ENCODE measurements at regions not wholly inside any gene's neighbourhood (a gene's known extent, or its start where the extent isn't known, plus 50 kb on each side); places are given as distances from the start of the nearest gene placed in this dataset.

DNA sequence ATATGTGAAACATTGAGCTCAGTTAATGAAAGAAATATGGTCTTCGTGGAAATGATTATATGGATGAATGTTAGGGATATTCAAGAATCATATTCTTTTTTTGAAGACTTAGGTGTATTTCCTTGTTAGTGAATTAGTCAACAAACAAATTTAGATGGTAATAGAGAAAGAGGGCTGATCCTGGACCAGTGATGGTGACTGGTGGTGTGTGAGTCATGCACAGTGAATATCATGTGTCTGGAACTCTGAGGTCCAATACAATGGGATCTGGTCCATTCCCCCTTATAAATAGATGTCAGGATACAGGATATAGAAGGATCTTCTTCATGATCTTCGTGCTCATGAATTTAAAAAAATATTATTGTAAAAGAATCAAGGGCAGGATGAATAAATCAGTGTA, 64.4 kb upstream of the RTL1 start:
- ATAC-seq (ENCODE audit: insufficient read depth, low FRiP score), result no peak
- H3K27me3 ChIP-seq (ENCODE audit: control insufficient read depth in 3 of 3, insufficient read depth in 3 of 3, low read length in 2 of 3), result no peaks in the 10 kb centered on the region
- no peak overlapping the region for H3K27ac ChIP-seq (ENCODE audit: low read depth in 1 of 2, low read length in 1 of 2)
- WGBS, 2 donors, result 69 to 89% methylated on average over 2 of the region's 2 CpGs
- TF ChIP-seq, protein P1, sequence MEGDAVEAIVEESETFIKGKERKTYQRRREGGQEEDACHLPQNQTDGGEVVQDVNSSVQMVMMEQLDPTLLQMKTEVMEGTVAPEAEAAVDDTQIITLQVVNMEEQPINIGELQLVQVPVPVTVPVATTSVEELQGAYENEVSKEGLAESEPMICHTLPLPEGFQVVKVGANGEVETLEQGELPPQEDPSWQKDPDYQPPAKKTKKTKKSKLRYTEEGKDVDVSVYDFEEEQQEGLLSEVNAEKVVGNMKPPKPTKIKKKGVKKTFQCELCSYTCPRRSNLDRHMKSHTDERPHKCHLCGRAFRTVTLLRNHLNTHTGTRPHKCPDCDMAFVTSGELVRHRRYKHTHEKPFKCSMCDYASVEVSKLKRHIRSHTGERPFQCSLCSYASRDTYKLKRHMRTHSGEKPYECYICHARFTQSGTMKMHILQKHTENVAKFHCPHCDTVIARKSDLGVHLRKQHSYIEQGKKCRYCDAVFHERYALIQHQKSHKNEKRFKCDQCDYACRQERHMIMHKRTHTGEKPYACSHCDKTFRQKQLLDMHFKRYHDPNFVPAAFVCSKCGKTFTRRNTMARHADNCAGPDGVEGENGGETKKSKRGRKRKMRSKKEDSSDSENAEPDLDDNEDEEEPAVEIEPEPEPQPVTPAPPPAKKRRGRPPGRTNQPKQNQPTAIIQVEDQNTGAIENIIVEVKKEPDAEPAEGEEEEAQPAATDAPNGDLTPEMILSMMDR (IDR thresholded peaks at IDR 0.05; ENCODE audit: control extremely low read depth, extremely low read depth), result no peak
- DNase-seq, result no peak
- H3K9ac ChIP-seq (ENCODE audit: insufficient read depth in 1 of 2, low read length in 2 of 2), result no peak overlapping the region
- H3K36me3 ChIP-seq (ENCODE audit: control insufficient read depth in 4 of 4, insufficient read depth in 4 of 4, low read length in 4 of 4), result peaks cover 0 to 6% (median 0%) of the 10 kb centered on the region in 4 donors
- no peak overlapping the region for H3K4me3 ChIP-seq
- no peaks in the 10 kb centered on the region for H3K4me1 ChIP-seq (ENCODE audit: control insufficient read depth in 5 of 5, insufficient read depth in 5 of 5, low read length in 5 of 5)
- peaks cover 0 to 3% (median 0%) of the 10 kb centered on the region in 4 donors for H3K9me3 ChIP-seq (ENCODE audit: control insufficient read depth in 4 of 4, insufficient read depth in 3 of 4, low read length in 3 of 4)

DNA sequence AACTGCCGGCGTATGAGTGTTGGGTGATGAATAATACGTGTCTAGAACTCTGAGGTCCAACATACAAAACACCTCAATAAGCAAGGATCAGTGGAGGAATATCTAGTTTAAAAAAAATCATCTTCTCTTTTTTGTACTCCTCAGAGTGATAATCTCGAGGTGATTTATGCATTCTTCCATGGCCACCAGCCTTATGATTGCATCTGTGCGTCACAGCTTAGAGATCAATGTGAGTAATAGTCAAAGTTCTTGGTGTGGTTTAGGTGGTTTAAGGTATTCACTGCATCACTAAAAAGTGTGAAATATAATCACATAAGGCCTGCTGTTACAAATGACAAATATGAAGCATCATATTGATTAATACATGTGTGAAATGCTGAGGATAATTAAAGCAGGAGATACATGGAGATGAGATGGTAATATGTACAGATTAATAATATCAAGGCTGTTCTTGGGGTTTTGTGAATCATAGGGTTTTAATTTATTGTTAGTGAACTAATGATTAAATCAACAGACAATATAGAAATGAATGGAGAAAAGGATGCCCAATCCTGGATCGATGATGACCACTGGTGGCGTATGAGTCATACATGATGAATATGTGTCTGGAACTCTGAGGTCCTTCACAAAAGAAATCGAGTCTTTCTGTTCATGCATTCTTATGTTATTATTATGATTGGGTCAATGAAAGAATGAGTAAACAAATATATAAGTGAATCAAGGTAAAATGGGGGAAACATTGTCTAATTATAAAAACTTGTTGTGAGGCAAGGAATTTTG, 68.8 kb upstream of the RTL1 start:
- Histone ChIP-seq H3K9ac (ENCODE audit: insufficient read depth in 1 of 2, low read length in 2 of 2) (no peak overlapping the region), H3K27ac (ENCODE audit: low read depth in 1 of 2, low read length in 1 of 2) (no peak overlapping the region), H3K4me1 (ENCODE audit: control insufficient read depth in 5 of 5, insufficient read depth in 5 of 5, low read length in 5 of 5) (no peaks in the 10 kb centered on the region), H3K9me3 (ENCODE audit: control insufficient read depth in 4 of 4, insufficient read depth in 3 of 4, low read length in 3 of 4) (no peaks in the 10 kb centered on the region), H3K36me3 (ENCODE audit: control insufficient read depth in 4 of 4, insufficient read depth in 4 of 4, low read length in 4 of 4) (peaks cover 0 to 4% (median 0%) of the 10 kb centered on the region in 4 donors), H3K27me3 (ENCODE audit: control insufficient read depth in 3 of 3, insufficient read depth in 3 of 3, low read length in 2 of 3) (no peaks in the 10 kb centered on the region), H3K4me3 (no peak overlapping the region)
- DNase-seq (no peak), ATAC-seq (ENCODE audit: insufficient read depth, low FRiP score) (no peak)
- TF ChIP-seq, protein P1 (IDR thresholded peaks at IDR 0.05; ENCODE audit: control extremely low read depth, extremely low read depth), result no peak
- 90 to 92% methylated on average over 8 of the region's 8 CpGs for WGBS, 2 donors

DNA sequence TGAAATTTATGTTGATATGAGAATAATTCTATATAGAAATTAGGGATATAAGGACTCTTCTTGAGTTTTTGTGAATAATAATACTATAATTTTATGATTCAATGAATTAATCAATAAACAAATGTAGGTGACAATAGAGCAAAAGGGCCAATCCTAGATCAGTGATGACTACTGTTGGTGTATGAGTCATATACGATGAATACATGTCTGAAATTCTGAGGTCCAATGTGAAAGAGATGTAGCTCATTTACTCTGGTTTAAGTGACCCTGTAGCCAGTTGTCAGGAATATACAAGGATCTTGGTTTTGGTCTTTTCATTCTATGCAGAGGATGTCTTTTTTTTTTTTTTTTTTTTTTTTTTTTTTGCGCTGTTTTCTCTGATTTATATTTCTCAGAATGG, 72.1 kb upstream of the RTL1 start:
- Histone ChIP-seq H3K27me3 (ENCODE audit: control insufficient read depth in 3 of 3, insufficient read depth in 3 of 3, low read length in 2 of 3) (peaks cover 0 to 9% (median 0%) of the 10 kb centered on the region in 3 donors), H3K4me3 (no peak overlapping the region), H3K9ac (ENCODE audit: insufficient read depth in 1 of 2, low read length in 2 of 2) (no peak overlapping the region), H3K9me3 (ENCODE audit: control insufficient read depth in 4 of 4, insufficient read depth in 3 of 4, low read length in 3 of 4) (no peaks in the 10 kb centered on the region), H3K36me3 (ENCODE audit: control insufficient read depth in 4 of 4, insufficient read depth in 4 of 4, low read length in 4 of 4) (peaks cover 0 to 6% (median 0%) of the 10 kb centered on the region in 4 donors), H3K4me1 (ENCODE audit: control insufficient read depth in 5 of 5, insufficient read depth in 5 of 5, low read length in 5 of 5) (no peaks in the 10 kb centered on the region), H3K27ac (ENCODE audit: low read depth in 1 of 2, low read length in 1 of 2) (no peak overlapping the region)
- ATAC-seq (ENCODE audit: insufficient read depth, low FRiP score) (no peak), DNase-seq (no peak)
- 91 to 94% methylated on average over 2 of the region's 2 CpGs for WGBS, 2 donors
- TF ChIP-seq, protein P1 (IDR thresholded peaks at IDR 0.05; ENCODE audit: control extremely low read depth, extremely low read depth), result no peak
